ENCODE measurements at regions not wholly inside any gene's neighbourhood (a gene's known extent, or its start where the extent isn't known, plus 50 kb on each side); places are given as distances from the start of the nearest gene placed in this dataset.
"Not testable (repeated sequence)": the region's sequence is repeated elsewhere in the genome, so short reads cannot be mapped to it uniquely, and the experiment has no call there.

DNA sequence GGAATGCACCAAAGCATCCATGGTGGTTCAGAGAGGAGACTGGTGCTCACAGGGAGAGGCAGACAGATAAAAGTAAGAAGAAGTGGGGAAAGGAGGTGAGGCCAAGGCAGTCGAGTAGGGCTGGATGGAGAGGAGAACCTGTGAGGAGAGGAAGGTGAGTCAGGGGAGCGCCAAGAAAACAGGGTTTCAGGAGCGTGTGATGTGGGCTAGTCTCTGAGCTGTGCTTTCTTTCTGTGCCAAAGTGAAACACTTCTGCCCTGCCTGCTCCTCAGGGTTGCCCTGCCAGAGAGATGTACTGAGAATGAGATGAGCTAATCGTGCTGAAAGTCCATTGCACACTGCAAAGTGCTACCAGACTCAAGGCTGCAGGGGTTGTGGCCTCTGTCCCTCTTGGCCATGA lies 310.7 kb upstream of the CCL2 start:
- no peak for DNase-seq (ENCODE audit: low read depth)

DNA sequence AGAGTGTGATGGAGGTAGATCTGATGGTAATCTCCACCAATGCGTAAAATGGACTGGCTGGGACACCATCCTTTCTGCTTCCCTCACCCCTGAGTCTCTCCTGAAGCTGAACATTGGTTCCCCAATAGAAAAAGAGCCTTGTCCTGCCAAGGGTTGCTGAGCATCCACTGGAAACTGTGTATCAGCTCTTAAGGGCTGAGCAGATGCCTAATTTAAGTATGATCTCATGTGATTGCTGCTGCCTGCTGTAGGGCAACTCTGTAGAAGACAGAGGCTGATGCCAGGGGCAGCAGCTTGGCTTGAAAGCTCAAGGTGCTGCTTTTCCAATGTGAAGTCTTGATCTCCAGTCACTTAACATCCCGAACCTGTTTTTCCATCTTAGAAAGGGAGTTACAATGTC lies 310.3 kb upstream of the CCL2 start:
- DNase-seq (ENCODE audit: low read depth), result no peak

DNA sequence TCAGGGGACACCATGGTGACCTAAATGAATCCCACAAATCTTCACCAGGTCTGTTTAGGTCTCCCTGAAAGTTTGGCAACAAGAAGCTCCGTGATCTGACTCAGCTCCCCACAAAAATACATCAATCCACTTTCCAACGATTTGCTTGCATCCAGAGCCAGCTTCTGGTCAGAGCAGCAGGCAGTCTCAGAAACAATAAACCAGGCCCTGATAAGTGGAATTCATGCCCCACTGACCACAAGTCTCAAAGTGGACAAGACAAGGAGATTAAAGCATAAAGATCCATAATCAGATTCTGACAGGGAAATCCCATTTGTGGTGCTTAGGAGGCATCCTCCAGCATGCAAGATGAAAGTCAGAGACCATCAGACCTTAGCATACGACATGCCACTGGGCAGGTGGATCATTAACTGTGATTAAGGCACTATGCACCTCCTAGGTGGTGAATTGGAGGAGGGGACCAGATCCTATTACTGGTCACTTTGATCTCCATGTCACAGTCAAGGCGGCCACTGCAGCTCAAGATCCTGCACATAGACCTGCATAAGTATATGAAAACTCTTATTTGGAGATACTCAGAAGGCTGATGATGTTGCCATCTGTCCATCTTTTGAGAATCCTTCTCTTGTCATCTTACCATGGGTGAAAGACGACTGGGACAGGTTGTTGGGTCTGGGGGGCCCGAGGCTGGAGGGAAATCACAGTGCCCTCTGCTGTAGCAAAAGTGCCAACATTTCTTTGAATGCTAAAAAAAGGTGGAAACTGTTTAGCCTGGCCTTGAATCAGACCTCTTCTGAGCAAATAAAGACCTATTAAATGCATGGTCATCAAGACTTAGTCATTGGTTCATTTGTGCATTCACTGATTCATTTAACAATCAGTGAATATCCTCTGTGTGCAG lies 309.2 kb upstream of the CCL2 start:
- no peak for DNase-seq (ENCODE audit: low read depth)

DNA sequence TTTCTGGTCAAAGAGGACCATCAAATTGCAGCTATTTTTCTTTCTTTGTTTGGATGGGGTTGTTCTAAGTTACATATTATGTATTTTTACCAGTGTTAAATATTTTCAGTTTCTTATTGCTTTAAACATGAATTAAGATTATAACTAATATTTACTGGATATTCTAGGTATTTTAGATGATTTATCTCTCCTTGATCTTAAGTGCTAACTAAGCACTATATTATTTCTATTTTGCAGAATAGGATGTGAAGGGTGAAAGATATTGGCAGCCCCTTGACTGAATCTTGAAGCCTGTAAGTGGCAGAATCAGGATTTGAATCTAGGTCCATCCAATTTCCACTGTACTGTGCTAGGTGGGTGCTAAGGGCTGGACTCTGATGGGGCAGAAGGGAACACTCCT lies 307.3 kb upstream of the CCL2 start:
- no peak for DNase-seq (ENCODE audit: low read depth)

DNA sequence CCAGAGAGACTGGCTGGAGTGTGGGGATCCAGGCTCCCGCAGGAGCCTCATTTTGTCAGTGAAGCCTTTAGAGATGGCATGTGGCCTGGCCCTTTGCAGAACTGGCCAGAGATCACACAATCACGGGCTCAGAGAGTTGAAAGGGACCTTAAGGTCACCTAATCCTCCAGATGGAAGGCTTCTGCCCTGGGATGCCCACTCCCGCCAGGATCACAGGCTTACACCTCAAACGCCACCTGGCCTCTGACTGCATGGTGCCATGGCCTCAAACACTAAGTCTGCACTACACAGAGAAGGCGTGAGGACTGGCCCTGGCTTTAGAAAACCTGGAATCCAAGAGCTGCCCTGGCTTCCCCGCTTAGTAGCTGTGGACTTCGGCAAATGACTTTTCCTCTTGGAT lies 306.8 kb upstream of the CCL2 start:
- DNase-seq (ENCODE audit: low read depth), result no peak

DNA sequence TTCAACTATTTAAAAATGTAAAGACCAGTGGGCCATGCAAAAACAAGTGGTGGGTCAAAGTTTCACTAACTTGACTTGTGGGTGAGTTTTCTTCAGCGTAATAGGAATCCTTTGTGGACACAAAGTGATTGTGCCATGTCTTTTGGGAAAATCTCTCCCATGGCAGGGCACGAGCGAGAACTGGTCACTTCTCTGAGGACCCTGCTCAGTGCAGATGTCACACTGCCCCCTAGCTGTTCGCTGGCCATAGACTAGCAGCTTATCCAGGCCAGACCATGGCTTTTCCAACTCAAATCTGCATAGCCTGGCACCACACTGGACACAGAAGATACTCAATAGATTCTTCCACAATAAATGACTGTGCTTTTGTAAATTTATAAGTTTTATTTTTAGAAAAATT lies 306.0 kb upstream of the CCL2 start:
- DNase-seq (ENCODE audit: low read depth), result no peak

DNA sequence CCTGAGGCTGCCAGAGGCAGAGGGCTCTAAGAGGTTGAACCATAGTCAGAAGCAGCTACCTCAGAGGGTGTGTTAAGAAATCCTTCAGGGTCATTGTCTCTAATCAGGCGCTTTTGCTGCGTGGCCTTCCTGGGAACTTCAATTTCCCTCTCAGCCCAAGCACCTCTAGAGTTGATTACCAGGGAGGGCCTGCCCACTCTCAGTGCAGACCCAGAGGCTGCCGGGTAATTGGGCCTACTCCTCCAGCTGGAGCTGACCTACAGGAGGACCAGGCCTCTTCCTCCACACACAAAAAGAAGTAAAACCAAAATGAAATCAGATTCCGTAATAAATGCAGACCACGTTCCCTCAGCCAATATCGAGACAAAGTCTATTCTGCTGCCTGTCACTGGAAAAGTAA lies 305.0 kb upstream of the CCL2 start:
- DNase-seq (ENCODE audit: low read depth), result no peak

DNA sequence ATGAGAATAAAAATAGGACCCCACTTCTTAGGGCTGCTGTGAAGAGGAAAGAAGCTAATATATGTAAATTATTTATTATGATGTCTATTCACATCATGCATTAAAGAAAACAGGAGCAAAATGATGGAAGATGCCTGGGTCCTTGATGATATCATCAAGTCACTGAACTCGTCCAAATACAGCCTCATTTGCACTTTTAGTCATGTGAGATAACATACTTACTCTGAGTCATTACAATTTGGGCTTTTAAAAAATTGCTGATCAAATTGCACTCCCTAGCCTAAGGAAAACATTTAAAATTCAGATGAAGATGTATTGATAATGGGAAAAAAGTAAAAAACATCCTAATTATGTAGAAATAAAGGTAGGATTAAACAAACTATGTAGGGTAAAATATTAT lies 302.7 kb upstream of the CCL2 start:
- DNase-seq (ENCODE audit: low read depth), result no peak

DNA sequence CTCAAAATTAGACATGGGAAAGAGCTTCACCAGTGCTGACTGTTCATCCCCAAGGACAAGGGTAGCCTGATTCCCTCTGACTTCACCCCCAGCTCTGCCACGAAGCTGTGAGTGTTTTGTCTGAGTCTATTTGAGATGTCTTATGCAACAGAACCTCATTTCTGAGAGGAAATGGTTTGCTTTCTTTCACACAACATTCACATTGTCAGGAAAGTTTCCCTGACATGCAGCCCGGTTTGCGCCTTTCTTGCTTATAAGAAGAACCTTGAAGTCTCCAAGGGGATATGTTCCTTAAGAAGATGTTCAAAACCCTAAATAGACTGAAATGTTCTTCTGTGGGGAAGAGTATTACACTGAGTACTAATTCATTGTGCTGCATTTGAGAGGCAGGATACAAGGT lies 300.5 kb upstream of the CCL2 start:
- no peak for DNase-seq (ENCODE audit: low read depth)

DNA sequence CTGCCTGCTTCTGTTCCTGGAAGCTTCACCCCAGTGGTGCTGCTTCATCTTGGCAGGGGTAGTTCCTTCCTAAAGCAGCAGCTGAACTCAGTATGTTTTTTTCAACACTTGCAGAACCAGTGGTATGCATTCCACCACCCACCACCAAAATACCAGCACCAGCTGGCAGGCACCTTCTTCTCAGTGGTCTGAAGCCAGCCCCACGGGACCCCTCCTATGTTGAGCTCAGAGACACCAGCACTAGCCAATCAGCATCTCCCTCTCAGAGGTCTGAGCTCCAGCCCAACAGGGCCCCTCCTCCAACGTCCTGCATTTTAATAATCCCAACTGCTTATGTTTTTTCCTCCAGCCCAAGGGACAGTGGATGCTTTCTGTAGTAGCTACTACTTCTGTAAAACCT lies 299.6 kb upstream of the CCL2 start:
- no peak for DNase-seq (ENCODE audit: low read depth)

DNA sequence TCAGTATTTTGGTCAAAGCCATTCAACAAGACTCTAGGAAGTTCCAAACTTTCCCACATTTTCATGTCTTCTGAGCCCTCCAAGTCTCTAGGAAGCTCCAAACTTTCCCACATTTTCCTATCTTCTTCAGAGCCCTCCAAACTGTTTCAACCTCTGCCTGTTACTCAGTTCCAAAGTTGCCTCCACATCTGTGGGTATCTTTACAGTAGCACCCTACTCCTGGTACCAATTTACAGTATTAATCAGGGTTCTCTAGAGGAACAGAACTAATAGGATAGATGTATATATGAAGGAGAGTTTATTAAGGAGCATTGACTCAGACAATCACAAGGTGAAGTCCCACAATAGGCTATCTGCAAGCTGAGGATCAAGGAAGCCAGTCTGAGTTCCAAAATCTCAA lies 296.0 kb upstream of the CCL2 start:
- not testable (repeated sequence) for DNase-seq (ENCODE audit: low read depth)

DNA sequence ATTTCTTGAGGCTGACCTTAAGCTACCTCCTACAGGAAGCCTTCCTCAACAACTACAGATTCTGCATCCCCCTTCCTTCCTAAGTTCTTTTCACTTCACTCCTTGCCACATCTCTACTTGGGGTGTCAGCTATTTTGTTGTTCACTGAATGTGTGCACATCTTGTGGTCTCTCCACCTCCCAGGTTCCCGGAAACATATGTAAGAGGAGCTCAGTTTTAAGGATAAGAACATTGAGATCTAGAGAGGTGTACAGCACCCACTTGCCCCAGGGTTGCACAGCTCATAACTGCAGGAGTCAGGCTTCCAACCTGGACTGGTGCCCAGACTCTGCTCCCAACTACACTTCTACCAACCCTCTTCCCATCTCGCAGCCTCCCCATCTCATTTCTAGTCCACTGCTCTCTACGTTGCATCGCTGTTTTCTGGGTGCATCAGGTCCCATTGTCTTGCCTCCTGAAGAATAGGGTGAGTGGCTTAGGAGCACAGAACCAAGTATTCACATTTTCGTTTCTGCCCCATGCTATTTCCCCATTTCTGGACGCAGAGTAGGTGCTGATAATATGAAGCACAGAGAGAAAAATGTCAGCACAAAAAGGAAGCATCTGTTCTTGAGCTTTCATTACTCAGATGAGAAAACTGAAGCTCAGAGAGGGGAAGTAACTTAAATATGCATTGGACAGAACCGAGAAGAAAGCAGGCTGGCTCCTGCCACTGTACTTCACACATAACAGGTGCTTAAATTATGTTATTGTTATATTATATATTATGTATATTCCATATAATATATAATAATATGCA lies 292.0 kb upstream of the CCL2 start:
- no peak for DNase-seq (ENCODE audit: low read depth)

DNA sequence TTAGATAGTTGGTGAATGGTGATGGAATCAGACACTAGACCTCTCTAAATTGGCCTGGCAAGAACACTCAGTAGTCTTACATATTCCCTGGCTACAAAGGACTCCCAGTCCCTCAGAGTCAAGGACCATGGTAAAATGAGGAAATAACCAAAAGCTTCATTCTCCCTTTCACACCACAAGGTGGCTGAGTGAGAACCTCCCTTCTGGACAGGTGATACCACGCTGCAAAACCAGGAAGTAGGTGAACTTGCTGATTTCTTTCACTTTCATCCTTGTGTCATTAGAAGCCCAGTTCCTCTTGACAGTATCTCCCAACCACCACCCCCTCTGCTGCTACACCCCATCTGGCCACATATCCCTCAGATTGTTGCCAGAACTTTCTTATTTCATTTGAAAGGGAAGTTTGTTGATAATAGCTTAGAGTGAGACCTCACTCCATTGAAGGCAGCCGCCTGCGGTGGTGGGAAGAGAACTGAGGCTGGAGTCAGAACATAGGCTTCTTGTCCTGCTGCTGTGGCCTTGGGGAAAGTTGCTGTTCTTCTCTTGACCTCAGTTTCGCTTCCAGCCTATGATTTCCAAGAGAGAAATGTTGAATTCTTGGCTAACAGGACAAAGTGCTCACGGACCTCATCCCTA lies 290.6 kb upstream of the CCL2 start:
- no peak for DNase-seq (ENCODE audit: low read depth)

DNA sequence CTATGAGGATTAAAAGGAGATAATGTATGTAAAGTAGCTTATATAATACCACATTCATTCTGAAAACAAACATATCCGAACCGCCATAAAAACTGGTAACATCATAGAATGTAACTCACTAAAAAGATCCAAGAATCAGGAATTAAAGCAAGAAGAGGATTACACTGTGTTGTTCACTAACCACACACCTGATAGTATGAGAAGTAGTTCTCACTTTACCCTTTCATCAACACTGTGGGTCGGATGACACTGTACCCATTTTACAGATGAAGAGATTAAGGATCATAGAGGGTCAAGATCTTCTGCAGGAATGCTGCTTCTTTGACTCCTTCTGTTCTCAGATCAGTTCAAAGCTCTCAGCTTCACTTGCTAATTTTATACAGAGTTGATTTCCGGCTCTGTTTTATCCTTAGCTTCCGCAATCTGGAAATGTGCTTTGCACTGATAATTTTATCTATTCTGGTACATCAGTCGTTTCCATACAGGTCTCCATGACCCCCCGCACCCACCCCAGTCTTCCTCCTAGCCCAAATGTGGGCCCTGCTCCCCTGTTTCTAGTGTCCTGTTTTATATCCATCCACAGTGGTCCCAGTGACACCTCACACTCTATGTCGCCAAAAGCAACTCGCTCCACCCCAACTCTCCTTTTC lies 288.6 kb upstream of the CCL2 start:
- DNase-seq (ENCODE audit: low read depth), result no peak

DNA sequence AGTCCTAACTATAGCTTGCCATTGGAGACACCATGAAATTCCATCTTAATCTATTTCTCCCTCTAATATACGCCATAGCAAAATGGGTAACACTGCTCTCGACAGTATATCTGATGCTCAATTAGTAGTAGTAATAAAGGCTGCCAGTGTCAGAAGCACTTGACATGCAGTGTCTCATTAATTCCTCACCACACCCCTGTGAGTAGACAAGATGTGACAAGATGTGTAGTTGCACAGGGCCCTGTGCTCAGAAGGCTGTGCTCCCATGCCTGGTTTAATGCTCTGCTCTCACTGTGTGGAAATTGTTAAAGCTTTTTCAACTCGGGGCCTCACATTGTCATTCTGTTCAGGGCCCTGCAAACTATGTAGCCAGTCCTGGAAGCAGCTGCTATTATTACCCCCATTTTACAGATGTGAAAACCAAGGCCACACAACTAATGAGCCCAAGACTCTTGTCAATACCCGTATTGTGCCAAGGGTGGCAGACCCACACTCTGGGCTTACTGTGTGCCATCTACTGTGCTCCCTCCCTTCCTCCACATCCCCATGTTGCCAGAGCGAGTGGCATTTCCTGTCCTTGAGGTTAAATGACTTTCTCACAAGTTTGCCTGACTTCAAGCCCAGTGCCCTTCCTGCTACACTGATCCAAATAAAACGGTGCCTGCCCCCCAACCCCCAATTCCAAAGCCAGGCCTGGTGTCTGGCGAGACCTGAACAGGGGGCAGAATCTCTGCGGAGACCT lies 287.3 kb upstream of the CCL2 start:
- no peak for DNase-seq (ENCODE audit: low read depth)

DNA sequence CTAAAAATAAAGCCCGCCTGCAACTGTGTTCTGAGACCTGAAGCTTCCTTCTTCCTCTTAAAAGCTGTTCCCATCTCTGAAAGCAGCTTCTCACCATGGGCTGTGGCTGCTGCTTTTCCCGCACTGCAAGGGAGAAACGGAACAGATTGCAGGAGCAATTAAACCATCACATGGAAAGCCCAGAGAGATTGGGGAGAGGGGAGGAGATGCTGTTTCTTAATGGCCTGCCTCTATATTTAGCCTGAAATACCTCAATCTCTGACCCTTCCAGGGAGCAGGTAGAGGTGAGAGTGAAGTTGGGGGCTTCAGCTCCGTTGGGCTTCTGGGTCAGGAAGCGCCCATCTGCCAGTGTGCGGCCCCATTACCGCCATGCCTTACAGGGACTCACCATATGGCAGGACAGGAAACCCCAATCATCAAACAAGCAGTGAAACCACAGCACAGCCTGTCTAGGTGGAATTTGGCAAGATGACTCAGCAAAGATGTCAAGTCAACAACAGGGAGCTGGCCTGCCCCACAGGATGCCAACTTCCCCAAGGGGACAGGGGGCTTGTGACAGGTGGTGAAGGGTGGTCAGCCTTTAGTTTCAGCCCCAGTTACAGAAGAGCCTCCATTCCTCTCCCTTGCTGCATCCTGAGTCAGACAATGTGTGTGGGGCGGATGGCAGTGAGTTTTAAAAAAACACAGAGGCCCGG lies 286.6 kb upstream of the CCL2 start:
- no peak for DNase-seq (ENCODE audit: low read depth)

DNA sequence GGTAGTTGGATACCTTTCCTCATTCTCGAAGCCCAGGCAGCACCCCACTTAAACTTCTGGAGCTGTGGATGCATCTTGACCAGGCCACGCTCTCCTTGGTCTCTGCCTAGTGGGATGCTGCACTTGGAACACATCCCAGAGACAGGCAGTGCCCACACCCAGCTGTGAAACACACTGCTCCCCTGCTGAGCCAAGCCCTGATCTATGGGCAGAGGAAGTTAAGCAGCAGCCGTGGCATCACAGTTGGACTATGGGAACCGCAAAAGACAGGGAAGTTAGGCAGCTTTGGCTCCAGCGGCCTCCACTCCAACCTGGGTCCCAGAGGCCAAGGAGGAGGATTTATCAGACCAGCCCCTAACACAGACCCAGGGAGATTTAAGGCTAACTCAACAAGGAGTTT lies 284.8 kb upstream of the CCL2 start:
- DNase-seq (ENCODE audit: low read depth), result no peak

DNA sequence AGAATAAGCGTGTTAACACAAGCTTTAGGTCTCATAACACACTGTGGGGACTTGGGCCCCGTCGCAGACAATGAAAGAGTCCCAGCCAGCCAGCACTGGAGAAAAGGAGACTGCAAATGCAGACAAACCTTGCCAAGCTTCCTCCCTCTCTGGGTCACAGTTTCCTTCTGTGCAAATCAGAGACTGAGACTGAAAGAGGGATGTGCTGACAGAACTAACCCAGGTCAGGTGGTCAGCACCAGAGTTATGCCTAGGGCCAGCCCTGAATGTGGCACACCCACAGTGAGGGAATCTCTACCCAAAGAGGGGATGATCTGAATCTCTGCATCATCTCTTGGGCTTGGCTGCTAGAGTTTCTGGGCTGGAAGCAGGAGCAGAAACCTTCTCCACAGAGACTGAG lies 282.3 kb upstream of the CCL2 start:
- no peak for DNase-seq (ENCODE audit: low read depth)

DNA sequence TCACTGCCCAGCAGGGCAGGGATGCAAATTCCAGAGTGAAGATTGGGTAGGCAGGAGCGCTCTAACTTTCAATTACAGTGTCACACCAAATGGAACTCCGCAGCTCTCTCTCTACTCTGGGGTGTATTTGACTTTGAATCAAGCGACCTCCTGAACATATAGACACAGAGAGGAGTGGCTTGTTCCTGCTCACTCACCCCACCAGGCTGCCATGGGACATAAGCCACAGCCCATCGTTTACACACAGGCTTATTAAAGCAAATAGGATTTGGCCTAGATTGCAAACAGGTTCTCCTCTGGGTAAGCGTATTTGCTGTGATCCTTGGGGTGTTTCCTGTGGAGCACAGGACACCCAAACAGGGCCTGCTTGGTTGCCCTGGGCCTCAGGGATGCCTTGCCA lies 281.6 kb upstream of the CCL2 start:
- DNase-seq (ENCODE audit: low read depth), result no peak

DNA sequence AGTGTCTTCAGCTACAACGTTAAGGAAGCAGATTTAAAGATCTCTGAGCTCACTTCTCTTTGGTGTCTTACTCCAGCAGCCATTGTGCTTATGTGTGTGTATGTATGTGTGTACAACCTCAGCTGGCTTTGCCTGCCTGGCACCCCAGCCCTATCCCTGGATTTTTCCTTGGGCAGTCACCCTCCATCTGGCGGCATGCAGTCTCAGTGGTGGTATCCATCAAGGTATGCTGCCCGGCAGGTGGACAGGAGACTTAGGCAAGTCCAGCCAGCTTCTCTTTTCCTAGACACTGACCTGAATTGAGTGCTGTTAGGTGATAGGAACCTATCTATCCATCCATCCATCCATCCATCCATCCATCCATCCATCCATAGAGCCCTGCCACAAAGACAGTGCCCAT lies 280.8 kb upstream of the CCL2 start:
- no peak for DNase-seq (ENCODE audit: low read depth)

DNA sequence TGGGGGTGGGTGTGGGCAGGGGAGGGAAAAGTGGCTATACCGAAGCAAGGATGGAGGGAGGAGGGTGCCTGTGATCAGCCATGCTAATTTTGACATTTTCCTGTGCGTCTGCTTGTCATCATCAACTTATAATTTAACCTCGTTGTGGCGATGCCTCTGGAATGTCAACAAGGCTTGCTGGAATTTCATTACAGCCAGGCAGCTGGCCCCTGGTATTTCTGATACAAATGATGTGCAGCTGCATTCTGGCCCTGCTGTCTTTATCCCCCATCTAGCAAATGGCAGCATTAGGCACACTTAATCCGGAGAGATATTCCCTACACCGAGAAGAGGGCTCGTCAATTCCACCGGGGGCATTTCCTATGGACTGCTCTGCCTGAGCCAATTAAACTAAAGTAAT lies 278.3 kb upstream of the CCL2 start:
- DNase-seq (ENCODE audit: low read depth), result no peak

Data from T-helper 22 cell (primary cell).